ENCODE measurements at regions not wholly inside any gene's neighbourhood (a gene's known extent, or its start where the extent isn't known, plus 50 kb on each side); places are given as distances from the start of the nearest gene placed in this dataset.
"Not testable (repeated sequence)": the region's sequence is repeated elsewhere in the genome, so short reads cannot be mapped to it uniquely, and the experiment has no call there.

DNA sequence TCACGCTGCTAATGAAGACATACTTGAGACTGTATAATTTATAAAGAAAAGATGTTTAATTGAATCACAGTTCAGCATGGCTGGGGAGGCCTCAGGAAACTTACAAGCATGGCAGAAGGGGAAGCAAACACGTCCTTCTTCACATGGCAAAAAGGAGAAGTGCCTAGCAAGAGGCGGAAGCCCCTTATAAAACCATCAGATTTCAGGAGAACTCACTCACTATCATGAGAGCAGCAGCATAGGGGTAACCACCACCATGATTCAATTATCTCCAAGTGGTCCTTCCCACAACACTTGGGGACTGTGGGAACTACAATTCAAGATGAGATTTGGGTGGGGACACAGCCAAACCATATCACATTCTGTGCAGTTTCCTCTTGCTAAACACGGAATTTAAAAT is 416.9 kb upstream of the ALCAM start:
- TF ChIP-seq, protein P1, sequence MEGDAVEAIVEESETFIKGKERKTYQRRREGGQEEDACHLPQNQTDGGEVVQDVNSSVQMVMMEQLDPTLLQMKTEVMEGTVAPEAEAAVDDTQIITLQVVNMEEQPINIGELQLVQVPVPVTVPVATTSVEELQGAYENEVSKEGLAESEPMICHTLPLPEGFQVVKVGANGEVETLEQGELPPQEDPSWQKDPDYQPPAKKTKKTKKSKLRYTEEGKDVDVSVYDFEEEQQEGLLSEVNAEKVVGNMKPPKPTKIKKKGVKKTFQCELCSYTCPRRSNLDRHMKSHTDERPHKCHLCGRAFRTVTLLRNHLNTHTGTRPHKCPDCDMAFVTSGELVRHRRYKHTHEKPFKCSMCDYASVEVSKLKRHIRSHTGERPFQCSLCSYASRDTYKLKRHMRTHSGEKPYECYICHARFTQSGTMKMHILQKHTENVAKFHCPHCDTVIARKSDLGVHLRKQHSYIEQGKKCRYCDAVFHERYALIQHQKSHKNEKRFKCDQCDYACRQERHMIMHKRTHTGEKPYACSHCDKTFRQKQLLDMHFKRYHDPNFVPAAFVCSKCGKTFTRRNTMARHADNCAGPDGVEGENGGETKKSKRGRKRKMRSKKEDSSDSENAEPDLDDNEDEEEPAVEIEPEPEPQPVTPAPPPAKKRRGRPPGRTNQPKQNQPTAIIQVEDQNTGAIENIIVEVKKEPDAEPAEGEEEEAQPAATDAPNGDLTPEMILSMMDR (IDR thresholded peaks at IDR 0.05; ENCODE audit: insufficient read depth, low read length) = not testable (repeated sequence)
- TF ChIP-seq, protein P2, sequence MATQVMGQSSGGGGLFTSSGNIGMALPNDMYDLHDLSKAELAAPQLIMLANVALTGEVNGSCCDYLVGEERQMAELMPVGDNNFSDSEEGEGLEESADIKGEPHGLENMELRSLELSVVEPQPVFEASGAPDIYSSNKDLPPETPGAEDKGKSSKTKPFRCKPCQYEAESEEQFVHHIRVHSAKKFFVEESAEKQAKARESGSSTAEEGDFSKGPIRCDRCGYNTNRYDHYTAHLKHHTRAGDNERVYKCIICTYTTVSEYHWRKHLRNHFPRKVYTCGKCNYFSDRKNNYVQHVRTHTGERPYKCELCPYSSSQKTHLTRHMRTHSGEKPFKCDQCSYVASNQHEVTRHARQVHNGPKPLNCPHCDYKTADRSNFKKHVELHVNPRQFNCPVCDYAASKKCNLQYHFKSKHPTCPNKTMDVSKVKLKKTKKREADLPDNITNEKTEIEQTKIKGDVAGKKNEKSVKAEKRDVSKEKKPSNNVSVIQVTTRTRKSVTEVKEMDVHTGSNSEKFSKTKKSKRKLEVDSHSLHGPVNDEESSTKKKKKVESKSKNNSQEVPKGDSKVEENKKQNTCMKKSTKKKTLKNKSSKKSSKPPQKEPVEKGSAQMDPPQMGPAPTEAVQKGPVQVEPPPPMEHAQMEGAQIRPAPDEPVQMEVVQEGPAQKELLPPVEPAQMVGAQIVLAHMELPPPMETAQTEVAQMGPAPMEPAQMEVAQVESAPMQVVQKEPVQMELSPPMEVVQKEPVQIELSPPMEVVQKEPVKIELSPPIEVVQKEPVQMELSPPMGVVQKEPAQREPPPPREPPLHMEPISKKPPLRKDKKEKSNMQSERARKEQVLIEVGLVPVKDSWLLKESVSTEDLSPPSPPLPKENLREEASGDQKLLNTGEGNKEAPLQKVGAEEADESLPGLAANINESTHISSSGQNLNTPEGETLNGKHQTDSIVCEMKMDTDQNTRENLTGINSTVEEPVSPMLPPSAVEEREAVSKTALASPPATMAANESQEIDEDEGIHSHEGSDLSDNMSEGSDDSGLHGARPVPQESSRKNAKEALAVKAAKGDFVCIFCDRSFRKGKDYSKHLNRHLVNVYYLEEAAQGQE (IDR thresholded peaks at IDR 0.05; ENCODE audit: insufficient replicate concordance, low read depth) = not testable (repeated sequence)
- not testable (repeated sequence) for TF ChIP-seq POLR2AphosphoS5 (IDR thresholded peaks at IDR 0.05; ENCODE audit: low read depth)

Data from HL-60 (cell line).